Brain pericyte (primary cell): ENCODE measurements at regions not wholly inside any gene's neighbourhood (a gene's known extent, or its start where the extent isn't known, plus 50 kb on each side); places are given as distances from the start of the nearest gene placed in this dataset.
"Not testable (repeated sequence)": the region's sequence is repeated elsewhere in the genome, so short reads cannot be mapped to it uniquely, and the experiment has no call there.

ENCODE experiments used
- DNase-seq: peaks from one replicate; pipeline ENCODE4 v3.0.0-alpha.2; 2012; ENCODE audit warnings: low read depth, low spot score

DNA sequence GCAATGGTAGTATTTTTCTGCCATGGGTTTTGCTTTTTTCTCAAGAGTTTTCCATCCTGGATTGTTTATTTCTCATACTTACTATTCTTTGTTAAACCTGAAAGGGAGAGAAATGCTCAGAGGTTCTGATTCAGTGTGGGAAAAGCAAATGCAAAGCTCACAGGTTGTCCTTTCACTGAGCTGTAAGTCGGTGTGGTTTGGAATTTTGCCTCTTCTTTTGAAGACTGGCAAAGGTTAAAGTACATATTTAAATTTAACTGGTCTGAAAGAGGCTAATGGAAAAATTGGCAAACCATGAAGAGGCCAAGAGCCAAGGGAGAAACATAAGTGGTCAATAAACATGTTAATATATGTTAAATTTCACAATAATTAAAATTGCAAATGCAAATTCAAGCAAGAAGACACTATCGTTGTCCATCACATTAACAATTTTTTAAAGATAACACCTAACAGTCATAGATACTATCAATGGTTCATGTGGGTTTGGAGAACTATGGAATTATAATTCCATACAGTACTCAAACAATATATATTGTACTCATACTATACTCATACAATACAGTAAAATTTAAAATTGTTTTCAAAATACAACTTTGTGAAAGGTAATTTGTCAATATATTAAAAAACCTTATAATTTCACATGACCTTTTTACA, 246.8 kb upstream of the STT3B start:
- DNase-seq, result no peak

DNA sequence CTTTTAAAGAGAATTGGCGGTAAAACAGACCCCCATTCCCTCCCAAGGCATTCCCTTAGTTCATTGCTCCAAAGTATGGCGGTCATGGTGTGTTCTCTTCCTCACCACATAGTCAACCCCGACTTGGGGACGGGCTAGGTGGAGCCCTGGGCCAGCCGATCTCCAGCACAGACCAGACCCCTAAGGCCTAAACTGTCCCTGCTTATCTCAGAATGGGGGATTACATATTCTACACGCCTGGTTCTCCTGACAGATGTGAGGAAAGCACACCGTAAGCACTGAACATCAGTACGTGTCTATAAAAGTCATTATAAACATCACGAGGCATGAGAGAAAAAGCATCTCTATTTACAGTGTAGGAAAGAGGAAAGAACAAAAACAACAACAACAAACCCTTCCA, 244.5 kb upstream of the STT3B start:
- no peak for DNase-seq

DNA sequence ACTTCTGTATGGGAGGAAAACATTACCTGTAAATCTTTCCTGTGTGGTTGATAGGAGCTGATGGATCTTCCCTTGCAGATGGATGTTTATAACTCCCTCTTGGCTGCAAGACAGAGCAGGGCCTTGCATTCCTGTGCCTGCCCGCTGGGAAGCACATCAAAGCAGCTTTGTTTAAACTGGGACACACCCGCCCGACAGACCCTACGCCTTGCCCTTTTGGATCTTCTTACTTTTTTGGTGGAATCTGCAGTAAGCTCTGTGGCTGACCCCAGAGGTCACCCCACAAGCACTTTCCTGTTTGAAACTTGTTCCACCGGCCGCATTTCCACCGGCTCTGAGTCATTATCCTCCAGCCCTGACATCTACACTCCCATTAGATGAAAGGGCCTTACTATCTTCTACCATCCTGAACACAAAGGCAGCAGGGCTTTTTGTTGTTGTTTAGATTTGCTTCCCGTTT, 244.1 kb upstream of the STT3B start:
- DNase-seq, result no peak

DNA sequence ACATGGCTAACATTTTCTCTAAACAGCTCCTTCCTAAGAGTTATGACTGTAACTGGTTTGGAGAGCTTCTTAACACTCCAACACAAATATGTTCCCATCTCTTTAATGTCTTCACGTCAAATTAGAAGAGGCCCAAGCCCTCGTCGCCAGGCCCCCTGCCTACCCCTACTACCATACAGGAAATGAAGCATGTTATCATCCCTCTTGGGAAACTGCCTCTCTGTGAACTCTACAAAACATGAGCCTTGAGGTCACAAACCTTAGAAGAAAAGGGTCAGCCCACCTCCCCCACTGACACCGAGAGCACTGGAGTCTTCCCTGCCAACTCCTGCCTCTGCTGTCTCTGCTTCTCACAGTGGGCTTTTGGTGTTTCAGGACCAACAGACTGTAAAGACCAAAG, 243.1 kb upstream of the STT3B start:
- no peak for DNase-seq

DNA sequence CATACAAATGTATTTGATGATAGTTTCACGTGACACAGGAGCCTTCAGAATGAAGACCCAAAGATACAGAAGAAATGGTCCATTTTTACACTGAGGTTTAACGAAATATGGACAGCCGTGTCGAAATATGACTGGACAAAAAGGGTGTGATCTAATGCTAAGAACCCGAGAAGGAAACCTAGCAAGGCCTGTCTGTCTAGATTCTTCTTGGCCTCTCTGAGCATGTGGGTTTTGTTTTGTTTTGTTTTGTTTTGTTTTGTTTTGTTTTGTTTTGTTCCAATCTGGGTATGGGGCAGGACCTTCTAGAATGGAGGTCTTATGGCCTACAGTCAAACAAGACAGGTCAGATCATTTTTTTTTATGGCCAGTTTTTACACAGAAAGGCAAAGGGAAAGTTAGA, 242.7 kb upstream of the STT3B start:
- no peak for DNase-seq

DNA sequence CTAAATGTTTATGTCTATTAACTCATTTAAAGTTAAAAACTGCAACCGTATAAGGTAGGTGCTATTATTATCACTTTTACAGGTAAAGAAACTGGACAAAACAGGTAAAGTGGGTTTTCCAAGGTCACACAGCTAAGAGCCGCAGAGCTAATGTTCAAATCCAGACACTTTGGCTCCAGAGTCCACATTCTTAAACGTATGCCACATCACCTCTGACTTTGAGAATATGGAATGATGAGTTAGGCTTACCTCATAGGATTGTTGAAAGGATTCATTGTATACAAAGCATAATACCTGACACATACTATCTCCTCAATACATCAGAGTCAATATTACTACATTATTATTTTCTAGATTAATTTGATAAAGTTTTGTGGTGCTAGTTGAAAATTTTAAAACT, 240.9 kb upstream of the STT3B start:
- DNase-seq, result no peak

DNA sequence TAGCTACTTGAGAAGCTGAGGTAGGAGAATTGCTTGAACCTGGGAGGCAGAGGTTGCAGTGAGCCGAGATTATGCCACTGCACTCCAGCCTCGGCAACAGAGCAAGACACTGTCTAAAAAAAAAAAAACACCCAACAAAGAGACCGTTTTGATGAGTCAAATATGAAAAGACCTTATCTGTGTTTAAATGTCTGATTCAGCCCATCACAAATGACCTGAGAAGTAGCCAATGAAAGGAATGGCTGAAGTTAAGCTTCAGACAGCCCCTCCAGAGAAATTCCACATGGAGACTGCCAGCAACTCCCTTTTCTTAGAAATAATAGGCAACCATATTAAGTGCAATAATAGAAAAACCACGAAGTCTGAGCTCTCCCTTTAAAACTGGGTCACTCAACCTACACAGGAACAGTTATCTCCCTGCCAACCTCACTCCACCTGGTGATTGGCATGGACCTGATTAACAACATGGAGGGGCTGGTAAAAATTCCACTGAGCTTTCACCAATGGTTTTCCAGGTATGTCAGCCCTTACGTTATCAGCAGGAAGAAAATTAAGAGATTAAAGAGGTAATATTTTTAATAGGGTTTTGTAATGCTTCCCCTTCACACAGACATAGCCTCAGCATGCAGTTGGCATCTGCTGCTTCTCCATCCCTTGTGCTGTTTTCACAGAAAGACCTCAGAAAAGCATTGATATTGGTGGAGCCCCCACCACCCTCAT, 238.1 kb upstream of the STT3B start:
- DNase-seq, result no peak

DNA sequence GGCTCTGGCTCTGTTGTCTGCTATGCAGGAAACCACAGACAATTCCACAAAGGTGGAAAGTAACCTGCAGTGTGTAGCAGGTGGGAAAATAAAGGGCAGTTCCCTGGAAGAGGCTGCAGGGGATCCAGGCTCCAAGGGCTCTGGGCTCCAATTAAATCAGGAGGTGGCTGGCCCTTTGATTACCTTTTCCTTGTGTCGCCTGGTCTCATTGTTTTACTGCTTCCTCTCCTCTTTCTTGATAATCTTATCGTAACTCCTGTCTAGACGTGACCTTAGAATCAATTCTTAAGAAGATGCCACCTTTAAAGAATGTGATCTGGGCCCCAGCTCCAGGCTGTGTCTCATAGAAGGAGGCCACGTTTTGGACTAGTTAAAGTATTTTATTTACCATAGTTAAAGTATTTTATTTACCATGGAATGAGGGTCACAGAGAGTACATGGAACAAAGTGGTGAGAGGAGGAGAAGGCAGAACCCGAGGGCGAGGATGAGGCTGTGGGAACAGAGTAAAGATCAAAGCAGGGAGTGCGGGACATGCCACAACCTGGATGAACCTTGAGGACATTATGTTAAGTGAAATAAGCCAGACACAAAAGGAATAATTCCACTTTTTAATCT, 237.5 kb upstream of the STT3B start:
- no peak for DNase-seq

DNA sequence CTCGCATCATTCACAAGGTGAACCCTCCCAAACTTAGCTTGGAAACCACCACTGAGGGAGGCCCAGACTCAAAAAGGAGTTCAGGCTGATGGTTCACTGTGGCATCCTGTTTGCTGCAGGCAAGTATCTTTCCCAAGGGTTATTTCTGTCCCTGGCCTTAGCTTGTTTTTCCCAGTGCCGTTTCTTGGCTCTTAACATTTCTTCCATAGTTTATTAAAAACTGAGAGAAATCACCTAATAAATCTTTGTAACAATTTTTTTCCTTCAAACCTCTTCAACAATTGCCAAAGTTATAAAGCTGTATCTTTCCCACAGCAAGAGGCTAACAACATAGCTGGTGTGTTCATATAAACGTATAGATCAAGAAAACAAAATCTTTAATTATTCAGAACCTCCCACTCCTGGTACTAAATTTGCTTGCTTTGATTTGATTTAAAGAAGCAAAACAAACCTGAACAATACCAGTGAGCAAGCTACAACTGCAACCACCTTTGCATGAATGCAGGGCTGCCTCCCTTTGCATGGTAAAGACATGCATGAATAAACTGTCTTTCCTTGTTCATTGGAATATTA, 234.9 kb upstream of the STT3B start:
- no peak for DNase-seq

DNA sequence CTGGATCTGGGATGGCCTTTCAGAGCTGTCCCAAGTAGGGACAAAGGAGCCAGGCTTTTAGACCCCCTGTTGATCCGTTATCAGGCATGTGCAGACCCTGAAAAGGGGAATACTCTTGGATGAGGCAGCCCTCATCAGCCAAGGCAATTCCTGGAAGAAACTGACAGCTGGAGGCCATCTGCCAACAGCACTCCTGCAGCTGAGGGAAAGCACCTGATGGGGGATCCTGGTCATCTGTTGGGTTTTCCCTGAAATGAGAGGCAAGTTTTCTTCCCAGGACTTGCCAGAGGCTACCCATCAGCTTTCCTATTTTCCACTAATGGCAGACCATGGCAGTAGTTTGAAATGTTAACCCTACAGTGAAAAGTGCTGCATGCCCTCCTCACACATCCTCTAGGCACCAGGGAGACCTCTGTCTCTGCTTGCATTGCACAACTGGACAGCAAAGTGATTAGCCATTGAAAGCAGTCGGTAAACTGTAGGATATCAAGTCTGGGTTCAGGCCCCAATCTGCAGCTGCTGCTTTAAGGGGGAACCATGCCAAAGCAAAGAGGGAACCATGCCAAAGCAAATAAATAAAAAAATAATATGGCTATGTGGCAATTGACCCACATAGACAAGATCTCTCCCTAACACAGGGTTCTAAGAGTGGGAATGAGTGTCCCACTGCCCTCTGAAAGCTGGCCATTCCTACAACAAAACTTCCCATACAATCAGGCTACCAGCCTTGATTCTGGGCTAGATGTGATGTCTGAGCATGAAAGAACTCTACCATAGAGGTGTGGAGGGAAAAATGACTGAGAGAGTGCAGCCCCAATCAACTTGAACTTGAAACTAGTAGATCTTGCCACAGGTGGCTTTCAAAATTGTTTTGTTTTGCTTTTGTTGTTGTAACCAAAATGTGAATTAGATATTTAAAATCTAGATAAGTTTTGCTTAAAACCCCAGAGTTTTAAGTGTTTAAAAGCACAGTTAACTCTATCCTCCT, 232.0 kb upstream of the STT3B start:
- DNase-seq, result no peak

DNA sequence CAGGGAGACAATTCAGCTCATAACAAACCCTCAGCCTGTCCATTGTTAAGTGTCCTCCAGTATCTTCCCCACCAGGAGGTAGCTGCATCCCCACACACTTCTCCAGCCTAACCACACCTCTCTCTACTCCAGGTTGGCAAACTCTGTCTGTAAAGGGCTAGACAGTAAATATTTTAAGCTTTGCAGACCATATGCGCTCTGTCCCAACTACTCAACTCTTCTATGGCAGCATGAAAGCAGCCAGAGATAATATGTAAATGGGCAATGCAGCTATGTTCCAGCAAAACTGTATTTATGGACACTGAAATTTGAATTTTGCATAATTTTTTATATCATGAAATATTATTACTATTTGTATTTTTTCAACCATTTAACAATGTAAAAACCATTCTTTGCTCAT, 230.4 kb upstream of the STT3B start:
- DNase-seq, result no peak

DNA sequence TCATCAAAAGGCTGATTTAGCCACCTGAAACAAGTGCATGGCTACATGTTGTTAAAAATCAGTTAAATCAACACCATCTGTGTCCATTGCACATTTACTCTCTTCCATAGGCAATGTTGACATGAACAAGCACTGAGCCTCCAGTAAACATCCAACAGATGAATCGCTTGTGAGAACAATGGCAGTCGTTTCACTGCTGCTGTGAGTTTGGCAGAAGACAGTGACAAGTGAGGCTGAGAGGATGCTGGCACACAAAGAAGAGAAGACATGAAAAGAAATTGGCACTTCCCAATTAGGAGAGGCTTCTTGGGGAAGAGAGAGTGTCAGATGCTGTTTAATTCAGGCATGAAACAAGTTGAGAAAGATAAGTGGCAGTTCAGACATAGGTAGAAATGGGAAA, 227.4 kb upstream of the STT3B start:
- no peak for DNase-seq

DNA sequence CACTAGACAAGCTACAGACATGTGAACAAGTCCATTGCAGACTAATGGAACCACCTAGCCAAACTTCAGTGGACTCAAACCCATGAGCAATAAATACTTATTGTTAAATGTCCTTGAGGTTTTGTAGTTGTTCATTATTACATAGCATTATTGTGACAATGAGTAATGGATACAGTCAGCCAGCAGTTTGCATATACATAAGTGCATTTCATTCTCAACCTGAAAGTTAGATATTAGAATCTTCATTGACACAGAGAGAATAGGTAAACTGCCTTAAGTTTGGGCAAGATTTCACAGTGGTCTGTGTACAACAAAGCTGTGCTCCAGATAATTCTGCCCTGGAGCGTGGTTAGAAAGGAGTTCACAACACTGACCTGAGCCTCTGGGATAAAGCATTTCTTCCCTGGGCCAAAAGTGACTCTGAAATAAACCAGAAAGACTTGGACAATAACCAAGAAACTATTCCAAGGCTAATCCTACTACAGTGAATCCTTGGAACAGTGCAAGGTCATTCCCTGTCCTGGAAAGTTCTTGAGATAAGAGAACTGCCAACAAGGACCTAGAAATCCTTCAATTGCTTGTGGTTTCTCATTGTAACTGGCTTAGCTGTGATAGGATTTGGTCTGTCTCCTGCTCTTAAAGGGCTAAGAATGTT, 225.5 kb upstream of the STT3B start:
- no peak for DNase-seq

DNA sequence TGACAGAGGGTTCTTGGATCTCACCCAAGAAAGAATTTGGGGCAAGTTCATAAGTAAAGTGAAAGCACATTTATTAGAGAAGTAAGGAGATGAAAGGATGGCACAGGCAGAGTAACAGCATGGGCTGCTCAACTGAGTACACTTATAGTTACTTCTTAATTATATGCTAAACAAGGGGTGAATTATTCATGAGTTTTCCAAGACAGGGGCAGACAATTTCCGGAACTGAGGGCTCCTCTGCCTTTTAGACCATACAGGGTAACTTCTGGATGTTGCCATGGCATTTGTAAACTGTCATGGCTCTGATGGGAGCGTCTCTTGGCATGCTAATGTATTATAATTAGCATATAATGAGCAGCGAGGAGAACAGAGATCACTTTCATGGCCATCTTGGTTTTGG, 221.2 kb upstream of the STT3B start:
- DNase-seq, result no peak

DNA sequence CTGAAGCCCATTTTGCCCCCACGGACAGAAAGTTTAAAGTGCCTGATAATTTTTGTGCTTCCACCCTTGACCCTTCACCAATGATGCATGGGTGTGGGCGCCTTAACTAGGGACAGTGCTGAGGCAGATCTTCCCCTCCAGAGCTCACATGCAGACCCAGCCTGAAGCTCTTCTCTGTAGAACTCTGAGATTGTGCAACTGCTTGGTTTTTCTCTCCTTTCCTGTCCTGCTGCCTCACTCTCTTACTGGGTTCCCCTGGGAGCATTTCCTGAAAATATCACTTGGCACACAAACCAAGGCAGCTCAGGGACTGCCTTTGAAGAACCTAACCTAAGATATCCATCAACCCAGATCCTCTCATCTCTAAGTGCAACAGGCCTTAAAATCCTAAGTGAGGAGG, 220.3 kb upstream of the STT3B start:
- no peak for DNase-seq

DNA sequence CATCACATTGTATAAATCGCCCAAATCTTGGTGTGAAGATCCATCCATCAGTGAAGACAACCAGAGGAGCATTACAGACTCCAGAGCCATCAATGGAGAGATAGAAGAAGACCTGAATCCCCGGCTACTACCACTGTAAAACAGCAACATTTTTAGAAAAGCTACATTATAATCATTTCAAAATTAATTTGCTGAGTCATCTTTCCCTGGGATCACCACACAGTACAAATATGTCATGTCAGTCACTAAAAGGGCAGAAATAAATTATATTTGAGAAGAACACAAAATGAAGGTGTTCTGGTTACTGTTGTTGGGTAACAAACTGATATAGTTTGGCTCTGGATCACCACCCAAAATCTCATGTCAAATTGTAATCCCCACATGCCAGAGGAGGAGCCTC, 218.5 kb upstream of the STT3B start:
- DNase-seq, result no peak

DNA sequence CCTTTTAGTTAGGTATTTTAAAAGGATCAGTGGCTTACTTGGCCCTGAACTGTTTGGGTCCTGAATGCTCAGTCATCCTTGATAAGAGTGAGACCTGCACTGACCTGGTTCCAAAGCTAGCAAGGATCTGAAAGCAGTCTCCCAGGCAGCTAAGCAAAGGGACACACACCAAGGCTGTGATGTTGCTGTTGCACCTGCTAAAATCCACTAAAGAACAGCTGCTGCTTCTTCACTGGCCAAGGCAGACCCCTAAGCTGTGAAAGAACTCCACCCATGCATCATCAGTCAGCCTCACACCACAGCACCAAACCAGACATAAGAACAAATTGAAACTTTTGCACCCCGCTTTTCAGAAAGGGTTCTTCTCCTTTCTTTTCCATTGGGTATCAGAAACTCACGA, 213.4 kb upstream of the STT3B start:
- no peak for DNase-seq

DNA sequence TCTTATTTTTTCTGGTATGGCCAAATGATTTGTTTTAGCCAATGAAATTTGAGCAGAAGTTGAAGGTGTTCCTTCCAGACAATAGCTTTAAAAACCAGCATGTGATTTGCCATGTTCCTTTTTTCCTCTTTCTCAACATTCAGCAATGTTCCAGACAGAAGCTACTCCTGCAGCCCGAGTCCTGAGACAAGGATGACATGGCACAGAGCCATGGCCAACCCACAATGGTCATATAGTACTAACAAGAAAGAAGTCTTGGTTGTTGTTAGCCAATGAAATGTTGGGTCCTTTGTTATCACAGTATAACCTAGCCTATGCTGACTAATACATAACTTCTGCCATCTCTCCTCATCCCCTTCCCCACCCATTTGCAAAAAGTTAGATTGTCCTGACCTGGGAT, 211.1 kb upstream of the STT3B start:
- no peak for DNase-seq

DNA sequence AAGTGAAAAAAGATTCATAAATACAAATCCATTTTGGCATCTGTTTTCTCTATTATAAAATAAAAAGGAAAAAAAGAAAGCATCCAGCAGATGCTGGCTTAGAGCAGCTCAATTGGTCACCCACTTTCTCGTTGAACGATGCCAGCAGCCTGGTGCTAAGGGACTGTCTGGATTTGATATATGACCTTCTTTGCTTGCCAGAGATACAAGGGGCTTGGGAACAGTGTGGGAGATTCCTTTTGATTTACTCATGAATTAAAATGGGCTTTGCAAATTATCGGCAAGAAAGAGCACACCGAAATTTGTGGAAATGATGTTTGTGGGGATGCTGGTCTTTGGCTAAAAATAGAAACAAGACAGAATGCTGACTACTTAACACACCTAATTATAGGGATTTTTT, 210.3 kb upstream of the STT3B start:
- DNase-seq, result no peak

DNA sequence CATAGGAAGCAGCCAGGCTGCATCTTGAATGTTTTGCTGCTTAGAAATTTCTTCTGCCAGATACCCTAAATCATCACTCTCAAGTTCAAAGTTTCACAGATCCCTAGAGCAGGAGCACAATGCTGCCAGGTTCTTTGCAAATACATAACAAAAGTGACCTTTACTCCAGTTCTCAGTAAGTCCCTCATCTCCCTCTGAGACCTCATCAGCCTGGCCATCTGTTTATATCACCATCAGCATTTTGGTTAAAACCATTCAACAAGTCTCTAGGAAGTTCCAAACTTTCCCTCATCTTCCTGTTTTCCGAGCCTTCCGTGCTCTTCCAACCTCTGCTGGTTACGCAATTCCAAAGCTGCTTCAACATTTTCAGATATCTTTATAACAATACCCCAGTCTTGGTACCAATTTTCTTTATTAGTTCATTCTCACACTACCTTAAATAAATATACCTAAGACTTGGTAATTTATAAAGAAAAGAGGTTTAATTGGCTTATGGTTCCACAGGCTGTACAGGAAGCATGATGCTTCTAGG, 204.8 kb upstream of the STT3B start:
- not testable (repeated sequence) for DNase-seq

DNA sequence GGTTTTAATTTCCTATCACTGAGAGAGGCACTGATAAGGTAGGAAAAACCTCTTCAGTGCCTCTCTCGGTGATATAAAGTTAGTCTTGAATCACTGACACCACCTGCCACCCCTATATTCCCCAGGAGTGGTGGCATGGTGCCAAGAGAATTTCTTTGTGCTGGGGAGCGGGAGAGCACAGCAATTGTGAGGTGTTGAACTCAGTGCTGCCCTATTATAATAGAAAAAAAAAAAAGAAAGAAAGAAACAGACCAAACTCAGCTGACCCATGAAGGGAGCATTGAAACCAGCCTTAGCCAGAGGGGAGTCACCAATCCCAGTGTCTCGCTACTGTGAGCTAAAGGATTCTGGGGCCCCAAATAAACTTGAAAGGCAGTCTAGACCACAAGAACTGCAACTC, 201.4 kb upstream of the STT3B start:
- no peak for DNase-seq
